ENCODE measurements at regions not wholly inside any gene's neighbourhood (a gene's known extent, or its start where the extent isn't known, plus 50 kb on each side); places are given as distances from the start of the nearest gene placed in this dataset.

DNA sequence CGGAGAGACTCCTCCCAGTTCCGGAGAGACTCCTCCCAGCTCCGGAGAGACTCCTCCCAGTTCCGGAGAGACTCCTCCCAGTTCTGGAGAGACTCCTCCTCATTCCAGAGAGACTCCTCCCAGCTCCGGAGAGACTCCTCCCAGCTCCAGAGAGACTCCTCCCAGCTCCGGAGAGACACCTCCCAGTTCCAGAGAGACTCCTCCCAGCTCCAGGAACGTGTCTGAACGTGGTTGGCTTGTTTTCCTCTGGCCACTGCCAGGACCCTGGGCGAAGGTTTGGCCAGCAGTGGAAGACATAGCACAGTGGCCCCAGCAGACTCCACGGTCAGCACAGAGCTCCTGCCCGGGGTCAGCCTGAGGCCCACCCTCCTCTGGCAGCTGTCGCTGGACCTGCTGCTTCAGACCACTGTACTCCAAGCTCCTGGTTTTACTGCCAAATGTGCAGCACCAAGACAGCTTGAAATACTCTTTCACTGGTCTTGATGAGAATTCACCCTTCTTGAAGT lies 122.3 kb upstream of the AFDN start:
- H3K4me3 ChIP-seq (ENCODE audit: low read depth, low read length) = no peak overlapping the region
- DNase-seq (ENCODE audit: low read depth) = no peak
- TF ChIP-seq CTCF (IDR thresholded peaks at IDR 0.05; ENCODE audit: low read depth, low read length) (no peak), MYC (IDR thresholded peaks at IDR 0.05; ENCODE audit: low read depth, low read length) (no peak), POLR2A (IDR thresholded peaks at IDR 0.05; ENCODE audit: extremely low read depth, insufficient read length) (no peak)
- TF ChIP-seq, protein P1, sequence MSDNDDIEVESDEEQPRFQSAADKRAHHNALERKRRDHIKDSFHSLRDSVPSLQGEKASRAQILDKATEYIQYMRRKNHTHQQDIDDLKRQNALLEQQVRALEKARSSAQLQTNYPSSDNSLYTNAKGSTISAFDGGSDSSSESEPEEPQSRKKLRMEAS (IDR thresholded peaks at IDR 0.05; ENCODE audit: low read depth, low read length) = no peak

DNA sequence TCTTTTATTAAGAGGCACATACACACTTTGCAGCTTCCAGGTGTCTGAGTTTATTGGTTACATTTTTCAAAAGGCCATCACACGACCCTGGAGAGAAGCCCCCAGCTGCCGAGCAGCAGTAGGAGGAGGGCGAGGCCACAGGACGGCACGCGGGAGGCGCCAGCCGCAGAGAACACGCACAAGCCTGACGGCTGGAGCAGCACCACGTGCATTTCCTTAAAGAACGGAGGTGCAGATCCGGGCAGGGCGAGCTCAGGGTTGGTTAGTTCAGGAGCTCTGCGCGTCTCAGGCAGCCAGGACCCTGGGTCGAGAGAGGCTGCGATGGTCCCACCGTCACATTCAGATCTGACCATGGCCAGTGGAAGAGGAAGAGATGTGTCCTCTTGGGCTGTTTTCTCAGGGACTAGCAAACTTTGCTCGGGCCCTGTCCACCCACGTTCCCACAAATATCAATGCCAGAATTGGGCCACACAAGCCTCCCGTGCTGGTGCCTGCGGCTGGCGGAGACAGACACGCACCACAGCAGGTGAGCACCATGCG lies 121.4 kb upstream of the AFDN start:
- TF ChIP-seq, protein P1 (IDR thresholded peaks at IDR 0.05; ENCODE audit: low read depth, low read length) = peak; percentile 50
- TF ChIP-seq POLR2A (IDR thresholded peaks at IDR 0.05; ENCODE audit: extremely low read depth, insufficient read length) = no peak
- H3K4me3 ChIP-seq (ENCODE audit: low read depth, low read length) = no peak overlapping the region
- peak; percentile 18 for DNase-seq (ENCODE audit: low read depth)

DNA sequence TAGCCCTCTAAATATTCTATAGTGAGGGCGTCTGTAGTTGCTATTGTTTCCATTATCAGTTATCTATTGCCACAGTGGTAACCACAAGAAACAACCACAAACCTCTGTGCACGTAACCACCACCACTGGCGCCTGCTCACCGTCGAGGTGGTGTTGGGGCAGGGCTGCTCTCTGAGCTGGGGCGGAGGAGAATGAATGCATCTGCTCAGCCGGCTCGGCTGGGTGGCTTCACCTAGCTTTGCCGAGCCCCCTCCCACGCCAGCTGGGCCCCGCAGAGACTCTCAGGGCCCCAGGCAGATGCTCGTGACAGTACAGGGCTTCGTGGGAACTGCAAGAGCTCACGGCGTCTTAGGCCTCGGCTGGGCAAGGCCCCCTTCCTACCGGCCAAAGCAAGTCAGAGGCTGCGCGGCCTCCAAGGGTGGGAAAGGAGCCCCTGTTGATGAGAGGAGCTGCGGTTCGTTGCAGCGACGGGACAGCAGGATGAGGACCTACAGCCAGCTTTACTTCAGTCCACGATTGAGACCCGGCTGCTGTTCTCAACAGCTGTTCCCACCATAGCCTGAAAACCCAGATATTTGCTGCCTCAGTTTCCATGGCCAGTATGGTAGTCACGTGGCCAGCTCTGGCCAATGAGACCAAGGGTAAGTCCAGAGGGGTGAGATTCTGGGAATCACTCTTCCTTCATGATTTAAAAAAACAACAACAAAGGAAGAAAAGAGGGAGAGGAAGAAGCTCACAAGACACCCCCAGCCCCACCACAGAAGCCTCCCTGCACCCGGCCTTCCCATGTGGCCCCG lies 120.2 kb upstream of the AFDN start:
- TF ChIP-seq POLR2A (IDR thresholded peaks at IDR 0.05; ENCODE audit: extremely low read depth, insufficient read length) (no peak), MYC (IDR thresholded peaks at IDR 0.05; ENCODE audit: low read depth, low read length) (no peak), CTCF (IDR thresholded peaks at IDR 0.05; ENCODE audit: low read depth, low read length) (no peak)
- TF ChIP-seq, protein P1 (IDR thresholded peaks at IDR 0.05; ENCODE audit: low read depth, low read length) = no peak
- peak; percentile 80 for DNase-seq (ENCODE audit: low read depth)
- H3K4me3 ChIP-seq (ENCODE audit: low read depth, low read length) = no peak overlapping the region

GRCh38 chr6:167707686-167708500 lies 118.8 kb upstream of the AFDN start:
- TF ChIP-seq, protein P1 (IDR thresholded peaks at IDR 0.05; ENCODE audit: low read depth, low read length) = no peak
- no peak for TF ChIP-seq POLR2A (IDR thresholded peaks at IDR 0.05; ENCODE audit: extremely low read depth, insufficient read length)
- no peak for TF ChIP-seq MYC (IDR thresholded peaks at IDR 0.05; ENCODE audit: low read depth, low read length)
- TF ChIP-seq CTCF (IDR thresholded peaks at IDR 0.05; ENCODE audit: low read depth, low read length) = no peak
- no peak for DNase-seq (ENCODE audit: low read depth)
- no peak overlapping the region for H3K4me3 ChIP-seq (ENCODE audit: low read depth, low read length)

GRCh38 chr6:167708501-167709094 lies 118.1 kb upstream of the AFDN start:
- no peak overlapping the region for H3K4me3 ChIP-seq (ENCODE audit: low read depth, low read length)
- DNase-seq (ENCODE audit: low read depth) = no peak
- TF ChIP-seq CTCF (IDR thresholded peaks at IDR 0.05; ENCODE audit: low read depth, low read length) (no peak), POLR2A (IDR thresholded peaks at IDR 0.05; ENCODE audit: extremely low read depth, insufficient read length) (no peak)
